ENCODE measurements at regions not wholly inside any gene's neighbourhood (a gene's known extent, or its start where the extent isn't known, plus 50 kb on each side); places are given as distances from the start of the nearest gene placed in this dataset.

- Histone ChIP-seq H3K27ac (ENCODE audit: low read depth, low read length) (no peak overlapping the region), H2AK5ac (ENCODE audit: low read length) (no peak overlapping the region), H3K14ac (ENCODE audit: low read length) (no peak overlapping the region), H3K4me1 (ENCODE audit: control insufficient read depth in 1 of 2, insufficient read depth in 2 of 2, low read length in 2 of 2) (no peaks in the 10 kb centered on the region), H4K12ac (ENCODE audit: low read depth, low read length) (no peak overlapping the region), H3K36me3 (ENCODE audit: control insufficient read depth in 1 of 2, insufficient read depth in 2 of 2, low read length in 2 of 2) (no peaks in the 10 kb centered on the region), H3K4ac (ENCODE audit: low read depth, low read length) (no peak overlapping the region), H2AFZ (ENCODE audit: insufficient read depth, low read length, poor library complexity) (no peak overlapping the region), H3K18ac (ENCODE audit: low read length) (no peak overlapping the region), H3K23ac (ENCODE audit: low read length) (no peak overlapping the region), H2BK5ac (ENCODE audit: low read depth, low read length, poor library complexity) (no peak overlapping the region), H2BK120ac (ENCODE audit: insufficient read depth, low read length, poor library complexity) (no peak overlapping the region), H3K9ac (ENCODE audit: low read length) (no peak overlapping the region), H3K27me3 (ENCODE audit: insufficient read depth, low read length) (no peaks in the 10 kb centered on the region), H4K91ac (ENCODE audit: low read depth, low read length) (no peak overlapping the region), H3K4me3 (ENCODE audit: low read depth, low read length) (no peak overlapping the region), H4K8ac (ENCODE audit: low read depth, low read length) (no peak overlapping the region), H3K9me3 (ENCODE audit: insufficient read depth, low read depth, low read length) (no peaks in the 10 kb centered on the region), H2BK12ac (ENCODE audit: low read length) (no peak overlapping the region), H3K79me1 (ENCODE audit: low read length) (no peaks in the 10 kb centered on the region), H3K79me2 (ENCODE audit: control insufficient read depth, insufficient read depth, low read length, poor library complexity) (no peaks in the 10 kb centered on the region), H3K4me2 (ENCODE audit: low read length) (no peak overlapping the region)
- no CpG with 5 or more reads among the region's 3 CpGs for WGBS (ENCODE audit: extremely low coverage, insufficient coverage, insufficient read length)
- DNase-seq, result no peak
Measured at GRCh38 chr7:115676707-115677106, 353.9 kb downstream of the TFEC start.

GRCh38 chr7:115676080-115676479, 354.5 kb downstream of the TFEC start:
- WGBS (ENCODE audit: extremely low coverage, insufficient coverage, insufficient read length), result no CpG with 5 or more reads among the region's 10 CpGs
- no peak overlapping the region for H3K4me3 ChIP-seq (ENCODE audit: low read depth, low read length)
- H4K8ac ChIP-seq (ENCODE audit: low read depth, low read length), result no peak overlapping the region
- H3K9ac ChIP-seq (ENCODE audit: low read length), result no peak overlapping the region
- H3K4me1 ChIP-seq (ENCODE audit: control insufficient read depth in 1 of 2, insufficient read depth in 2 of 2, low read length in 2 of 2), result no peaks in the 10 kb centered on the region
- no peak overlapping the region for H3K23ac ChIP-seq (ENCODE audit: low read length)
- no peak overlapping the region for H2AK5ac ChIP-seq (ENCODE audit: low read length)
- no peak overlapping the region for H3K14ac ChIP-seq (ENCODE audit: low read length)
- no peak overlapping the region for H2AFZ ChIP-seq (ENCODE audit: insufficient read depth, low read length, poor library complexity)
- no peaks in the 10 kb centered on the region for H3K27me3 ChIP-seq (ENCODE audit: insufficient read depth, low read length)
- H3K4ac ChIP-seq (ENCODE audit: low read depth, low read length), result no peak overlapping the region
- no peaks in the 10 kb centered on the region for H3K79me2 ChIP-seq (ENCODE audit: control insufficient read depth, insufficient read depth, low read length, poor library complexity)
- H3K9me3 ChIP-seq (ENCODE audit: insufficient read depth, low read depth, low read length), result no peaks in the 10 kb centered on the region
- no peaks in the 10 kb centered on the region for H3K36me3 ChIP-seq (ENCODE audit: control insufficient read depth in 1 of 2, insufficient read depth in 2 of 2, low read length in 2 of 2)
- no peak overlapping the region for H2BK12ac ChIP-seq (ENCODE audit: low read length)
- H2BK120ac ChIP-seq (ENCODE audit: insufficient read depth, low read length, poor library complexity), result no peak overlapping the region
- DNase-seq, result peak in 1 of 2 donors; percentile 26
- H3K79me1 ChIP-seq (ENCODE audit: low read length), result no peaks in the 10 kb centered on the region
- no peak overlapping the region for H2BK5ac ChIP-seq (ENCODE audit: low read depth, low read length, poor library complexity)
- no peak overlapping the region for H4K91ac ChIP-seq (ENCODE audit: low read depth, low read length)
- H4K12ac ChIP-seq (ENCODE audit: low read depth, low read length), result no peak overlapping the region
- H3K4me2 ChIP-seq (ENCODE audit: low read length), result no peak overlapping the region
- H3K18ac ChIP-seq (ENCODE audit: low read length), result no peak overlapping the region
- no peak overlapping the region for H3K27ac ChIP-seq (ENCODE audit: low read depth, low read length)

DNA sequence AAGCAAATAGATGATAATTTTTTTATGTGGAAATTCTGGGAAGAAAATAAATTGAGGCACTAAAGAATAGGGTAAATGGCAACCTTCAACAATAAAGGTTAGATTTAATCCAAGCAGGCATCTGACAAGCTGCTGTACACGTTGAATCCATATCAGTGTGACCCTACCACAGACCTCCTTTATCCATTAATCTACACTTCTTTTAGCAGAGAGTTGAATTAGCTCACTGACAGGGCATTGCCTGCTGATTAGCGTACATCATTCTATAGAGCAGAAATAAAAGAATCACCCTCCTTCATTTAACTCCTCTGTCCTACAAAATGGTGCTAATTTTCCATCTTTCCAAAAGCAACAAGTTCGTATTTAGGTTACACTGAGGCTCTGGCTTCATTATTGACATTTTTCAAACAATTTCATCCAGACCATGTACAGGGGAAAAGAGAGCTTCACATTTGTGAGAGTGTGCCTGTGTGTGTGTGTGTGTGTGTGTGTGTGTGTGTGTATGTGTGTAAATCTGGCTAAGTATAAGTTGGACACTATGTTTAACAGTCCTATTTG, 356.0 kb downstream of the TFEC start:
- H4K12ac ChIP-seq (ENCODE audit: low read depth, low read length), result no peak overlapping the region
- WGBS (ENCODE audit: extremely low coverage, insufficient coverage, insufficient read length), result no CpG with 5 or more reads among the region's 3 CpGs

DNA sequence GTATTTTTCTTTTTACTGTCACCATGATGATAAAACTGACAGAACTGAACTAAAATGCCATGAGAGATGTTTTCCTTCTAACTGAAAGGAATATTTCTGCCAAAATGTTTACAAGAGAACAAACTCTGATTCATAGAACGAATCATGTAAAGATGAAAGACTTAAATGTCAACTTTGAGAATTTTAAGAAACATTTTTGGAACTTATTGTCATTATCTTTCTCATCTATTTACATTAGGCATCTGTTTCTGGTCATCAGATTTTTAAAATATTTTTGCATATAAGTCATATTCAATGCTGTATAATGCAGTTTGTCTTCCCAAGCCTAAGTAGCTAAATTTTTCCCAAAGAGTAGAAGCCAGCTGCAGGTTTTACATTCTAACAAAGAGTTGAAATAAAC, 358.5 kb downstream of the TFEC start:
- no peaks in the 10 kb centered on the region for H3K4me1 ChIP-seq (ENCODE audit: control insufficient read depth in 1 of 2, insufficient read depth in 2 of 2, low read length in 2 of 2)
- no peak overlapping the region for H3K14ac ChIP-seq (ENCODE audit: low read length)
- no peak overlapping the region for H4K12ac ChIP-seq (ENCODE audit: low read depth, low read length)
- H3K4me2 ChIP-seq (ENCODE audit: low read length), result no peak overlapping the region
- H3K36me3 ChIP-seq (ENCODE audit: control insufficient read depth in 1 of 2, insufficient read depth in 2 of 2, low read length in 2 of 2), result no peaks in the 10 kb centered on the region
- H2BK12ac ChIP-seq (ENCODE audit: low read length), result no peak overlapping the region
- H4K91ac ChIP-seq (ENCODE audit: low read depth, low read length), result no peak overlapping the region
- no peak overlapping the region for H3K18ac ChIP-seq (ENCODE audit: low read length)
- no peaks in the 10 kb centered on the region for H3K79me1 ChIP-seq (ENCODE audit: low read length)
- H3K79me2 ChIP-seq (ENCODE audit: control insufficient read depth, insufficient read depth, low read length, poor library complexity), result no peaks in the 10 kb centered on the region
- no peaks in the 10 kb centered on the region for H3K27me3 ChIP-seq (ENCODE audit: insufficient read depth, low read length)
- no peak overlapping the region for H4K8ac ChIP-seq (ENCODE audit: low read depth, low read length)
- no peak overlapping the region for H2BK5ac ChIP-seq (ENCODE audit: low read depth, low read length, poor library complexity)
- DNase-seq, result peak in 1 of 2 donors; percentile 38
- H3K4ac ChIP-seq (ENCODE audit: low read depth, low read length), result no peak overlapping the region
- no peak overlapping the region for H3K27ac ChIP-seq (ENCODE audit: low read depth, low read length)
- no peak overlapping the region for H2BK120ac ChIP-seq (ENCODE audit: insufficient read depth, low read length, poor library complexity)
- no peak overlapping the region for H3K9ac ChIP-seq (ENCODE audit: low read length)
- H2AFZ ChIP-seq (ENCODE audit: insufficient read depth, low read length, poor library complexity), result no peak overlapping the region
- no peak overlapping the region for H3K23ac ChIP-seq (ENCODE audit: low read length)
- no peak overlapping the region for H3K4me3 ChIP-seq (ENCODE audit: low read depth, low read length)
- H3K9me3 ChIP-seq (ENCODE audit: insufficient read depth, low read depth, low read length), result no peaks in the 10 kb centered on the region
- no peak overlapping the region for H2AK5ac ChIP-seq (ENCODE audit: low read length)
- WGBS (ENCODE audit: extremely low coverage, insufficient coverage, insufficient read length), result no CpG with 5 or more reads among the region's 1 CpG

More for the DNA sequence above, 356.0 kb downstream of the TFEC start:
- no peak overlapping the region for H3K27ac ChIP-seq (ENCODE audit: low read depth, low read length)
- H2BK120ac ChIP-seq (ENCODE audit: insufficient read depth, low read length, poor library complexity), result no peak overlapping the region
- H3K4ac ChIP-seq (ENCODE audit: low read depth, low read length), result no peak overlapping the region
- H2AFZ ChIP-seq (ENCODE audit: insufficient read depth, low read length, poor library complexity), result no peak overlapping the region
- H3K23ac ChIP-seq (ENCODE audit: low read length), result no peak overlapping the region
- H2BK12ac ChIP-seq (ENCODE audit: low read length), result no peak overlapping the region
- no peaks in the 10 kb centered on the region for H3K4me1 ChIP-seq (ENCODE audit: control insufficient read depth in 1 of 2, insufficient read depth in 2 of 2, low read length in 2 of 2)
- no peak overlapping the region for H4K91ac ChIP-seq (ENCODE audit: low read depth, low read length)
- H3K18ac ChIP-seq (ENCODE audit: low read length), result no peak overlapping the region
- H3K36me3 ChIP-seq (ENCODE audit: control insufficient read depth in 1 of 2, insufficient read depth in 2 of 2, low read length in 2 of 2), result no peaks in the 10 kb centered on the region
- H3K4me2 ChIP-seq (ENCODE audit: low read length), result no peak overlapping the region
- no peaks in the 10 kb centered on the region for H3K27me3 ChIP-seq (ENCODE audit: insufficient read depth, low read length)
- no peak overlapping the region for H4K8ac ChIP-seq (ENCODE audit: low read depth, low read length)
- no peak for DNase-seq
- no peak overlapping the region for H2AK5ac ChIP-seq (ENCODE audit: low read length)
- no peak overlapping the region for H2BK5ac ChIP-seq (ENCODE audit: low read depth, low read length, poor library complexity)
- no peaks in the 10 kb centered on the region for H3K9me3 ChIP-seq (ENCODE audit: insufficient read depth, low read depth, low read length)
- no peak overlapping the region for H3K4me3 ChIP-seq (ENCODE audit: low read depth, low read length)
- no peak overlapping the region for H3K14ac ChIP-seq (ENCODE audit: low read length)
- H3K79me2 ChIP-seq (ENCODE audit: control insufficient read depth, insufficient read depth, low read length, poor library complexity), result no peaks in the 10 kb centered on the region
- no peaks in the 10 kb centered on the region for H3K79me1 ChIP-seq (ENCODE audit: low read length)
- H3K9ac ChIP-seq (ENCODE audit: low read length), result no peak overlapping the region

Measured in trophoblast cell (in vitro differentiated cells and primary cell).